Smooth muscle cell (in vitro differentiated cells): ENCODE measurements at regions not wholly inside any gene's neighbourhood (a gene's known extent, or its start where the extent isn't known, plus 50 kb on each side); places are given as distances from the start of the nearest gene placed in this dataset.

Experiments used
- DNase-seq: peaks from one replicate; lab custom pipeline; 2025; ENCODE audit not compliant: unreplicated experiment; lab: John Stamatoyannopoulos, UW
- H2AFZ ChIP-seq: fragments of 200-600 bp; sonication (generic); 2 replicates; pipeline ENCODE4 v1.6.0; 2016; ENCODE audit warnings: antibody characterized with exemption, low read depth, mild to moderate bottlenecking
- H3F3A ChIP-seq: fragments of 200-600 bp; sonication (generic); 2 replicates; pipeline ENCODE4 v1.6.0; 2017; ENCODE audit warnings: antibody characterized with exemption, low read depth
- H3K27ac ChIP-seq: fragments of 200-600 bp; sonication (generic); 2 replicates; pipeline ENCODE4 v1.5.1; 2016; ENCODE audit warnings: low read depth, mild to moderate bottlenecking
- H3K27me3 ChIP-seq: fragments of 200-600 bp; sonication (generic); 2 replicates; pipeline ENCODE4 v1.6.1; 2016; ENCODE audit warnings: low read depth, mild to moderate bottlenecking
- H3K36me3 ChIP-seq: fragments of 200-600 bp; sonication (generic); 2 replicates; pipeline ENCODE4 v1.5.1; 2016; ENCODE audit warnings: low read depth
- H3K4me1 ChIP-seq: fragments of 200-600 bp; sonication (generic); 2 replicates; pipeline ENCODE4 v1.5.1; 2016; ENCODE audit warnings: low read depth
- H3K4me2 ChIP-seq: fragments of 200-600 bp; sonication (generic); 2 replicates; pipeline ENCODE4 v1.6.0; 2016; ENCODE audit warnings: mild to moderate bottlenecking
- H3K4me3 ChIP-seq: fragments of 200-600 bp; sonication (generic); 2 replicates; pipeline ENCODE4 v1.5.1; 2016; ENCODE audit warnings: mild to moderate bottlenecking
- H3K79me2 ChIP-seq: fragments of 200-600 bp; sonication (generic); 2 replicates; pipeline ENCODE4 v1.6.0; 2016; ENCODE audit warnings: low read depth, mild to moderate bottlenecking
- H3K9ac ChIP-seq: fragments of 200-600 bp; sonication (generic); 2 replicates; pipeline ENCODE4 v1.6.0; 2016; ENCODE audit warnings: low read depth
- H3K9me3 ChIP-seq: fragments of 200-600 bp; sonication (generic); replicated peaks from 2 replicates; pipeline ENCODE4 v1.5.1; 2016; ENCODE audit warnings: low read depth
- H4K20me1 ChIP-seq: fragments of 200-600 bp; sonication (generic); 2 replicates; pipeline ENCODE4 v1.6.0; 2016; ENCODE audit warnings: low read depth
- CTCF ChIP-seq: fragments of 200-600 bp; sonication (generic); IDR thresholded peaks from 2 replicates; pipeline ENCODE4 v1.5.1; 2017; ENCODE audit warnings: borderline replicate concordance, mild to moderate bottlenecking, antibody characterized with exemption; ENCODE audit not compliant: insufficient read depth, poor library complexity, severe bottlenecking
- WGBS: methylation state at CpG from one replicate; pipeline ENCODE4 v1.1.7; 2016; ENCODE audit warnings: low lambda C conversion rate; 5-methylcytosine and 5-hydroxymethylcytosine counted together

GRCh38 chr6:16824845-16825685 lies 63.8 kb upstream of the ATXN1 start:
- Histone ChIP-seq H3K36me3 (no peaks in the 10 kb centered on the region), H3F3A (no peaks in the 10 kb centered on the region), H3K4me3 (no peak overlapping the region), H3K9ac (no peak overlapping the region), H4K20me1 (no peaks in the 10 kb centered on the region), H3K4me1 (no peaks in the 10 kb centered on the region), H3K27me3 (no peaks in the 10 kb centered on the region), H3K27ac (no peak overlapping the region), H3K79me2 (no peaks in the 10 kb centered on the region), H3K4me2 (no peak overlapping the region), H3K9me3 (no peaks in the 10 kb centered on the region), H2AFZ (no peak overlapping the region)
- no peak for DNase-seq
- WGBS: 82% methylated on average over 10 of the region's 10 CpGs
- no peak for TF ChIP-seq CTCF

- no peaks in the 10 kb centered on the region for H4K20me1 ChIP-seq
- DNase-seq: no peak
- no peak overlapping the region for H2AFZ ChIP-seq
- no peaks in the 10 kb centered on the region for H3K9me3 ChIP-seq
- no peak overlapping the region for H3K4me2 ChIP-seq
- H3K27ac ChIP-seq: no peak overlapping the region
- H3F3A ChIP-seq: no peaks in the 10 kb centered on the region
- no peak for TF ChIP-seq CTCF
- no peak overlapping the region for H3K4me3 ChIP-seq
- H3K36me3 ChIP-seq: no peaks in the 10 kb centered on the region
- H3K79me2 ChIP-seq: no peaks in the 10 kb centered on the region
- 93% methylated on average over 2 of the region's 2 CpGs for WGBS
- H3K4me1 ChIP-seq: no peaks in the 10 kb centered on the region
- no peaks in the 10 kb centered on the region for H3K27me3 ChIP-seq
- no peak overlapping the region for H3K9ac ChIP-seq
These were observed 62.6 kb upstream of the ATXN1 start for GRCh38 chr6:16823718-16824352.

GRCh38 chr6:16822975-16823717 lies 61.9 kb upstream of the ATXN1 start:
- Histone ChIP-seq H3K9ac (no peak overlapping the region), H3K79me2 (no peaks in the 10 kb centered on the region), H3K27me3 (no peaks in the 10 kb centered on the region), H3K4me3 (no peak overlapping the region), H3K4me1 (no peaks in the 10 kb centered on the region), H3K27ac (no peak overlapping the region), H4K20me1 (no peaks in the 10 kb centered on the region), H3K4me2 (no peak overlapping the region), H2AFZ (no peak overlapping the region), H3K36me3 (no peaks in the 10 kb centered on the region), H3F3A (no peaks in the 10 kb centered on the region), H3K9me3 (no peaks in the 10 kb centered on the region)
- no peak for TF ChIP-seq CTCF
- 80% methylated on average over 8 of the region's 8 CpGs for WGBS
- DNase-seq: no peak
